AG10803 (cell line): ENCODE measurements at regions not wholly inside any gene's neighbourhood (a gene's known extent, or its start where the extent isn't known, plus 50 kb on each side); places are given as distances from the start of the nearest gene placed in this dataset.

ENCODE experiments used
- DNase-seq: peaks from one replicate; pipeline ENCODE4 v3.0.0; 2010; ENCODE audit warnings: low read depth
- H3K4me3 ChIP-seq: 2 replicates; pipeline ENCODE4 v1.5.1; 2011; ENCODE audit warnings: mild to moderate bottlenecking, low read length, control low read depth
- TF ChIP-seq, protein P1 (sequence below): conservative IDR thresholded peaks from 2 replicates; pipeline ENCODE4 v1.5.1; 2011; ENCODE audit warnings: mild to moderate bottlenecking, low read length, control low read depth, inconsistent platforms

DNA sequence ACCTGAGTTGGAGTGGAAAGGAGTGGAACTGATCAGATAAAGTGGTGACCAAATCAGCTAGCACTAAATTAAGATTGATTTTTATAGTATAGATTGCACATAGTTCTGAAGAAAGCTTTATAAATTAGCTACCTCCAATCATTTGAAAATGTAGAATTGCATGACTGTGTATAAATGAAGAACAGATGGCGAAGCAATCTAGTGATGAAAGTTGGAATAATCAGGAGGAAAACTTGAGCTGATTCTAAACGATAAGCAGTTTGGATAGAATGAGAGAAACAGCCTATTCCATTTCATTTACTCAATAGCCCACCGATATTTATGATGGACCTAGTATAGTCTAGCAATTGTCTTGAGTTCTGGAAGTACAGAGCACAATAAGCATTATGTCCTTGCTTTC, 661.5 kb downstream of the PLA2G4A start:
- TF ChIP-seq, protein P1, sequence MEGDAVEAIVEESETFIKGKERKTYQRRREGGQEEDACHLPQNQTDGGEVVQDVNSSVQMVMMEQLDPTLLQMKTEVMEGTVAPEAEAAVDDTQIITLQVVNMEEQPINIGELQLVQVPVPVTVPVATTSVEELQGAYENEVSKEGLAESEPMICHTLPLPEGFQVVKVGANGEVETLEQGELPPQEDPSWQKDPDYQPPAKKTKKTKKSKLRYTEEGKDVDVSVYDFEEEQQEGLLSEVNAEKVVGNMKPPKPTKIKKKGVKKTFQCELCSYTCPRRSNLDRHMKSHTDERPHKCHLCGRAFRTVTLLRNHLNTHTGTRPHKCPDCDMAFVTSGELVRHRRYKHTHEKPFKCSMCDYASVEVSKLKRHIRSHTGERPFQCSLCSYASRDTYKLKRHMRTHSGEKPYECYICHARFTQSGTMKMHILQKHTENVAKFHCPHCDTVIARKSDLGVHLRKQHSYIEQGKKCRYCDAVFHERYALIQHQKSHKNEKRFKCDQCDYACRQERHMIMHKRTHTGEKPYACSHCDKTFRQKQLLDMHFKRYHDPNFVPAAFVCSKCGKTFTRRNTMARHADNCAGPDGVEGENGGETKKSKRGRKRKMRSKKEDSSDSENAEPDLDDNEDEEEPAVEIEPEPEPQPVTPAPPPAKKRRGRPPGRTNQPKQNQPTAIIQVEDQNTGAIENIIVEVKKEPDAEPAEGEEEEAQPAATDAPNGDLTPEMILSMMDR, result no peak
- DNase-seq, result no peak
- H3K4me3 ChIP-seq, result no peak overlapping the region

DNA sequence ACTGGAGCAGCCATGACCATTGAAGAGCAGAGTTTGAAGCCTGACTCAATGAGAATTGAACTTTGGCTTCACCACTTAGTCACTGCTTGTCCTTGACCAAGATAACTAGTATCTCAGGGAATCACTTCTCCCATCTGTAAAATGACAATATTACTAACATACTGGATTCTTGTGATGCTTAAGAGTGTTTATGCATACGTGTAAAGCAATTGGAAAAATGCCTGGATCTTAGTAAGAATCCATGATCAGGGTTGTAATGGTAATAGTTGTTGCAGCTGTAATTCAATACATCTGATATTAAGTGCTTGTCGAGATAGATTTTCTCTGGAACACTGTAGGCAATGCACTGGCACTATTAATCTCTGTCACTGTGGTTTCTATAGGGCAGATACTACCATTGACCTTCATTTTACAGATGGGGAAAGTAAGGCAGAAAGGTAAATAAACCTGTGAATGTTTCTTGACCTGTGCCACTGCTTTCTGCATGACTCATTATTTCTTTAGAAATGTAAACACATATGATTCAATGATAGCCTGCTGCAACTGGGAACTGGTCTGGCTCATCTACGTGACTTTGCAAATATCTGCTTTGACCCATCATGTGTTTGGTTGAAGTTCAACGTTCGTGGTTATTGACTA, 662.5 kb downstream of the PLA2G4A start:
- TF ChIP-seq, protein P1, result no peak
- DNase-seq, result peak; percentile 16
- no peak overlapping the region for H3K4me3 ChIP-seq

DNA sequence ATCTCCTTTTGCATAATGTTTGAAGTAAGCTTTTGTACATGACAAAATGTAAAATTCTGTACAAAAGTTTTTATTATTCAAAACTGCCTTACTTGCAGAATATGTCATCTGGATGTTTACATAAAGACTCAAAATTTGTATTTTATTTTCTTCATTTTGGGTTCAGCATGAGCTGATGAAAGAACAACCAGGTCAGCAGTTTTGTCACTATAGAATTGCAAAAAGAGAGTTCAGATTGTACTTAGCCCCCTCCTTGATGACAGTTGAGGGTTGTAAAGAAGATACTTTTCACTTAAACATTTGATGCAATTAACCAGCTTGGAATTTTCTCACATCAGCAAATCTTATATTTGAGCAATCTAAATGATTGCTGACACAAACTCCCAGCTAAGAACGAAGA, 669.3 kb downstream of the PLA2G4A start:
- TF ChIP-seq, protein P1, result no peak
- no peak overlapping the region for H3K4me3 ChIP-seq
- DNase-seq, result no peak

DNA sequence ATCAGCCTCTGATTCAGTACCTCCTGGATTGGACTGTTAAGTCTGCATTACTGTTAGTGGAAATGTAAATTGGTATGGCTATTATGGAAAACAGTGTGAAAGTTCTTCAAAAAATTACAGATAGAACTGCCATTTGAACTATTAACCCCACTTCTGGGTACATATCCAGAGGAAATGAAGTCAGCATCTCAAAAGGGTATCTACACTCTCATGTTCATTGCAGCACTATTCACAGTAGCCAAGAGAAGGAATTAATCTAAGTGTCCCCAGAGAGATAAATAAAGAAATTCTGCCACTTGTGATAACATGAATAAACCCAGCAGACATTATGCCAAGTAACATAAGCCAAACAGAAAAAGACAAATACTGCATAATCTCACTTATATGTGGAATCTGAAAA, 676.0 kb downstream of the PLA2G4A start:
- H3K4me3 ChIP-seq, result no peak overlapping the region
- TF ChIP-seq, protein P1, result no peak
- DNase-seq, result no peak

DNA sequence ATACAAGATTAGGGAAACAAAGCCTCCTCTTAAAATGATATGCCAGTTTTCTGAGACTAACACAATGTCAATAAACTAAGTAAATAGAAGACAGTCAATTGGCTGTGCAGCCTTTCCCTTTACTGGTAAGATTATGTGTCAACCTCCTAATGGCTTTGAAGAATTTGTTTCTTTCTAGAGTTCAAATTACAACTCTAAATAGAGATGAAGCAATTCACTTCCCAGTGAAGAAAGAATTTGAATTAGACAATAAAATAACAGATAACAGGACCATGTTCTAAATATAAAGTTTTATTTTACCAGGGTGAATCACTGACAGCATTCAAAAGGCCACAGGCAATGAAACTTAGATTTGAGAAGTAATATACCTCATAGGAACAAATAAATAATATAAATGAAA, 680.3 kb downstream of the PLA2G4A start:
- DNase-seq, result no peak
- no peak overlapping the region for H3K4me3 ChIP-seq
- TF ChIP-seq, protein P1, result no peak

DNA sequence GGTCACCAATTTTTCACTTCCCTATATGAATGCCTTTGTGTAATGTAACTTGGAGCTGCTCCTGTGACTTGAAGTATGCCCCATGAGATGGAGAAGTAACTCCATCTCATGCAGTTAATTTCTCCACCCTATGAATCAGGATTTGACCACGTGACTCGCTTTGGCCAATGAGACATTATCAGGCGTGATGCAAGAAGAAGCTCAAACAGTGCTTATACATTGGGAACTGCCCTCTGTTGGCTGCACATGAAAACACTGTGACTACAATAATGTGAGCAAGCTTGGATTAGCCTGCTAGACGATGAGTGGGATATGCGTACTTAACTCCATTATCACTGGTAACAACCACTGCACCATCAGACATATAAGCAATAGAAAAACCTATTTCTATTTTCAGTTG, 684.4 kb downstream of the PLA2G4A start:
- no peak overlapping the region for H3K4me3 ChIP-seq
- TF ChIP-seq, protein P1, result no peak
- no peak for DNase-seq

DNA sequence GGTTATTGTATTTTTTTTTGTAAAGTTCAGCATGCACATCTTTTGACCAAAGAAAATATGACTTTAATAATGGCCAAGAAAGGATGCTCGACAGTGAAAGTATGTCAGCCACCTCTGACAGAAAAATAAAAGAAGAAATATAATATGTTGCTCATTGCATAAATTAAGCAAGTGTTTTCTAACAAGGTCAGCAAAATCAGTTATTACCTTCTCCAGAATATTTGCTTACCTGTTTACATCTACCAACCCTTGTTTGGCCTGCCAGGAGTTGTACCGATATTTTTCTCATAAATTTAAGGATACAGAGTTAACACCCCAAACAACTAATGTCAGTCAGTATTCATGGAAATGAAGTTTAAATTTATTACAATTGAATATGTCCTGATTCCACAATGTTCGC, 685.4 kb downstream of the PLA2G4A start:
- no peak for DNase-seq
- no peak overlapping the region for H3K4me3 ChIP-seq
- TF ChIP-seq, protein P1, result no peak
